ENCODE measurements at regions not wholly inside any gene's neighbourhood (a gene's known extent, or its start where the extent isn't known, plus 50 kb on each side); places are given as distances from the start of the nearest gene placed in this dataset.

- ATAC-seq (replicated peaks in 6 of 8), result no peak
- WGBS, 10 experiments, result 11 to 88% (median 85%) methylated on average over 1 to 7 of the region's 7 CpGs; no CpG with 5 or more reads in 1 of the 10 experiments
- H3K4me3 ChIP-seq, result no peak overlapping the region
- in situ Hi-C loops (cut with MboI; ENCODE audit: low pct_unique_long_range_greater_than_20kb in 2 of 9, low sequenced_read_pairs in 9 of 9, unreplicated experiment in 9 of 9), result loop anchor here in 1 of 9 experiments (25.0 kb wide), 1 partner anchor 411 kb away; no protein-coding TSS in a partner anchor
- no peaks in the 10 kb centered on the region for H3K4me1 ChIP-seq (replicated peaks in 1 of 2)
- no peak overlapping the region for H3K27ac ChIP-seq
Measured at GRCh38 chr1:232201024-232201423, 428.9 kb downstream of the SIPA1L2 start.

DNA sequence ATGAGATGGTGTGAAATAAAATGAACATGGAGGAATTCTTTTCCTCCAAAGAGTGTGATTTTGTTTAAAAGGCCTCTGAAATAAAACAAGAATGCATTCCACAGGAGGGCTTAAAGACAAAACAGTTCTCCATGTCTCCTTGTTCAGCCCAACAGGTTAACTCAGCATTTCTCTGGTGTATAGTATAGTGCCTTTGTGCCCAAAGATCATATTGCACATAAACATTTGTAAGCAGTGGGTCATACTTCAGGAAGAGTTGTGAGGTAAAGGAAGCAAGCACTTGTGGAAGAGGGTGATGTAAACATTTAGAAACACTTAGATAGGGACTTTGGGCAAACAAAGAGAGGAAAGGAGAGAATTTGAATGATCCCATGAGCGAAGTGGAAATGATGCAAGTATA, 433.9 kb downstream of the SIPA1L2 start:
- WGBS, 10 experiments, result 80 to 100% (median 88%) methylated on average over 1 of the region's 1 CpG; no CpG with 5 or more reads in 2 of the 10 experiments
- in situ Hi-C loops (cut with MboI; ENCODE audit: low pct_unique_long_range_greater_than_20kb in 2 of 9, low sequenced_read_pairs in 9 of 9, unreplicated experiment in 9 of 9), result no loop called here
- no peak for ATAC-seq (replicated peaks in 6 of 8)

GRCh38 chr1:232194424-232194823, 435.5 kb downstream of the SIPA1L2 start:
- ATAC-seq (replicated peaks in 6 of 8), result peak in 3 of 8 experiments; percentile 93 to 99 (median 97)
- in situ Hi-C loops (cut with MboI; ENCODE audit: low pct_unique_long_range_greater_than_20kb in 2 of 9, low sequenced_read_pairs in 9 of 9, unreplicated experiment in 9 of 9), result no loop called here
- 0 to 100% (median 83%) methylated on average over 1 of the region's 1 CpG; no CpG with 5 or more reads in 5 of the 10 experiments for WGBS, 10 experiments
- Histone ChIP-seq H3K4me3 (no peak overlapping the region), H3K27ac (no peak overlapping the region), H3K4me1 (replicated peaks in 1 of 2) (no peaks in the 10 kb centered on the region)

More for the DNA sequence above, 433.9 kb downstream of the SIPA1L2 start:
- H3K27ac ChIP-seq, result no peak overlapping the region
- no peak overlapping the region for H3K4me3 ChIP-seq
- H3K4me1 ChIP-seq (replicated peaks in 1 of 2), result no peaks in the 10 kb centered on the region

- in situ Hi-C loops (cut with MboI; ENCODE audit: low pct_unique_long_range_greater_than_20kb in 2 of 9, low sequenced_read_pairs in 9 of 9, unreplicated experiment in 9 of 9), result no loop called here
- Histone ChIP-seq H3K4me3 (no peak overlapping the region), H3K27ac (no peak overlapping the region), H3K4me1 (replicated peaks in 1 of 2) (peaks cover 0 to 2% of the 10 kb centered on the region in 2 donors)
- ATAC-seq (replicated peaks in 6 of 8), result no peak
Measured at GRCh38 chr1:232193451-232193783, 436.5 kb downstream of the SIPA1L2 start.

DNA sequence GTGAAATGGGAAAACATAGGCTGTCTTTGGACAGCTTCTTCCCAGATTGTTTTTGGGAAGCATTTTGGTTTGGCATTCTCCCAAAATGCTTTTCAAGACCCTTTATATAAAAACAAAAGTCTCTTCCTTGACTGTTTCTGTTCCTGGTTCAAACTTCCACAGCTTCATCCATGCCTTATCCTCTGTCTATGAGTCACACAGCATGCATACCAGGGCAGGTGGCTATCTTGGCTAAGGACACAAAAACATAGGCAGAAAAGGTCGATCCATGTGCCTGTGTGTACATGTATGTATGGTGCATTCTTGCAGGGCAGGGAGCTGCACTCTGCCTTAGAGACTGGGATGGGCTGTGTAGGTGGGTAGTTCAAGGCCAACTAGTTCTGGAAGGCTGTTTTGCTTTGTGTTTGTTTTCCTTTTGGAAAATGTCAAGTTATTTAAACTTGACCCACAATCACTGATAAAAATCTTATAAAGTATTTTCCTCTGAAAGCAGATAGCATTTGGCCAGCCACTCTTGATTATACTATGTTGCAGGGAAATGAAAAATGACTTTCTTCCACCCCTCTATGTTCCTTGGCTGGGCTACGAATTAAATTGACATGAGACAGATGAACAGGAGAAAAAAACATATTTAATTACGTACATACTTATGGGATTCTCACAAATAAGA, 437.0 kb downstream of the SIPA1L2 start:
- Histone ChIP-seq H3K4me3 (no peak overlapping the region), H3K27ac (no peak overlapping the region), H3K4me1 (replicated peaks in 1 of 2) (peaks cover 0 to 3% of the 10 kb centered on the region in 2 donors)
- in situ Hi-C loops (cut with MboI; ENCODE audit: low pct_unique_long_range_greater_than_20kb in 2 of 9, low sequenced_read_pairs in 9 of 9, unreplicated experiment in 9 of 9), result no loop called here
- ATAC-seq (replicated peaks in 6 of 8), result peak in 1 of 8 experiments; percentile 61
- 33 to 100% (median 56%) methylated on average over 1 to 3 of the region's 3 CpGs for WGBS, 10 experiments

- Histone ChIP-seq H3K4me1 (replicated peaks in 1 of 2) (peaks cover 0 to 3% of the 10 kb centered on the region in 2 donors), H3K27ac (no peak overlapping the region), H3K4me3 (no peak overlapping the region)
- WGBS, 10 experiments, result 87% methylated on average over 3 to 4 of the region's 6 CpGs; no CpG with 5 or more reads in 8 of the 10 experiments
- no peak for ATAC-seq (replicated peaks in 6 of 8)
- in situ Hi-C loops (cut with MboI; ENCODE audit: low pct_unique_long_range_greater_than_20kb in 2 of 9, low sequenced_read_pairs in 9 of 9, unreplicated experiment in 9 of 9), result no loop called here
Measured at GRCh38 chr1:232191560-232191959, 438.4 kb downstream of the SIPA1L2 start.

DNA sequence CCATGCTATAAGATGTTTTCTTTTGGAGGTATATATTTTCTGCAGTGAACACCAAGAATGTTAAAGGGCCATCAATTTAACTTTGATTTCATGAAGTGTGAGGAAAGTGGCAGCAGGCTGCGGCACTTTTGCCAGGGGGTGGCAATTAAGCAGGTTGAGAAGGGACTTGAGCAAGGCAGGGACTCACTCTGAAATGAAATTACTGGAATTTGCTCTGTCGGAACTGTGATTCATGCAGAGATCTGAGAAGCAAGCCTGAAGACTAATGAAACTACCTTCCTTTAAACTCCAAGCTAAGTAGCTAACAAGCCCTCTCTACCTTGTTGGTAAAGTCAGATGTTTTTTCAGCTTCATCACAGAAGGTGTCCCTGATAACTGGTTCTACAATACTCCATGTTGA, 441.6 kb downstream of the SIPA1L2 start:
- H3K27ac ChIP-seq, result no peak overlapping the region
- in situ Hi-C loops (cut with MboI; ENCODE audit: low pct_unique_long_range_greater_than_20kb in 2 of 9, low sequenced_read_pairs in 9 of 9, unreplicated experiment in 9 of 9), result no loop called here
- WGBS, 10 experiments, result 45 to 100% (median 95%) methylated on average over 1 to 2 of the region's 2 CpGs; no CpG with 5 or more reads in 1 of the 10 experiments
- no peak overlapping the region for H3K4me3 ChIP-seq
- peaks cover 0 to 3% of the 10 kb centered on the region in 2 donors for H3K4me1 ChIP-seq (replicated peaks in 1 of 2)
- ATAC-seq (replicated peaks in 6 of 8), result peak in 1 of 8 experiments; percentile 25

DNA sequence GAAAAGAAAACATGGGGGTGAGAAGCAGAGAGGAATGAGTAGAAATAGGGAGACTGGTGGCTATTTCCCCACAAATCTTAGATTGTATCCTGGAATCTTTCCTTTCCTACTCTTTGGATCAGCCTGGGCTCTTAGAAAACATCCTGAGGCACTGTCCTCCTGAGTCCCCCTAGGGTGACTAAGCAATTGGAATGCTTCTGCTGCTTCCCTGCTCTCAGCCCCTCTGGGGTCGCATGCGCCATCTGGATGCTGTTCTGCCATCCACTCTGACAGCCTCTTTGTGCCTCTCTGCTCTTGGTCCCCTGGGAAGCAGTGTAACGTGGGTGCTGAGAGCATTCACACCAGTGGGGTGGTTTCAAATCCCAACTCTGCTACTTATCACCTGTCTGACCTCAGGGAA, 443.0 kb downstream of the SIPA1L2 start:
- Histone ChIP-seq H3K4me3 (no peak overlapping the region), H3K27ac (no peak overlapping the region), H3K4me1 (replicated peaks in 1 of 2) (peaks cover 0 to 3% of the 10 kb centered on the region in 2 donors)
- 11 to 86% (median 60%) methylated on average over 1 to 3 of the region's 3 CpGs; no CpG with 5 or more reads in 5 of the 10 experiments for WGBS, 10 experiments
- ATAC-seq (replicated peaks in 6 of 8), result peak in 6 of 8 experiments; percentile 38 to 85 (median 72)
- in situ Hi-C loops (cut with MboI; ENCODE audit: low pct_unique_long_range_greater_than_20kb in 2 of 9, low sequenced_read_pairs in 9 of 9, unreplicated experiment in 9 of 9), result no loop called here

- in situ Hi-C loops (cut with MboI; ENCODE audit: low pct_unique_long_range_greater_than_20kb in 2 of 9, low sequenced_read_pairs in 9 of 9, unreplicated experiment in 9 of 9), result no loop called here
- WGBS, 10 experiments, result 53 to 100% (median 95%) methylated on average over 1 to 16 of the region's 18 CpGs
- Histone ChIP-seq H3K27ac (no peak overlapping the region), H3K4me1 (replicated peaks in 1 of 2) (peaks cover 12 to 13% of the 10 kb centered on the region in 2 donors), H3K4me3 (no peak overlapping the region)
- no peak for ATAC-seq (replicated peaks in 6 of 8)
Measured at GRCh38 chr1:232184561-232185530, 445.1 kb downstream of the SIPA1L2 start.

DNA sequence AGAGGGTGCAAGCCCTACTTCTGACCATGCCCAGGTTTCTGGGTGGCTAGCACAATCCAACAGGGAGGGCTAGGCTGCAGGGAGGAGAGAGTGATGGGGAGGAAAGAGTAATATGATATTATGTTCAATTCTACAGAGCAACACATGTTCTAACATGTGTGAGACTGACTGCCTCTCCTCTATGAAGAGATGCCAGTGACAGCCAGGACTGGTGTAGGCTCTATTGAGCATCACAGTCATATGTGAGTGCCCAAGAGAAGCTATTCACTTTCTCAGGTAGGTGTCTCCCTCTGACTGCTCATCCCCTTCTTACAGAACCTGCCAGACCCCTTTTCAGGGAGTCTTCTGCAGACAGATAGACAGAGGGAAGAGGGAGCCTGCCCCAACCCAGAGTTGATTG, 446.1 kb downstream of the SIPA1L2 start:
- no peak overlapping the region for H3K4me3 ChIP-seq
- no peak overlapping the region for H3K27ac ChIP-seq
- in situ Hi-C loops (cut with MboI; ENCODE audit: low pct_unique_long_range_greater_than_20kb in 2 of 9, low sequenced_read_pairs in 9 of 9, unreplicated experiment in 9 of 9), result no loop called here
- peaks cover 15 to 16% of the 10 kb centered on the region in 2 donors for H3K4me1 ChIP-seq (replicated peaks in 1 of 2)
- ATAC-seq (replicated peaks in 6 of 8), result no peak

- Histone ChIP-seq H3K4me3 (no peak overlapping the region), H3K27ac (no peak overlapping the region), H3K4me1 (replicated peaks in 1 of 2) (peaks cover 14 to 15% of the 10 kb centered on the region in 2 donors)
- 38 to 87% (median 73%) methylated on average over 2 to 7 of the region's 8 CpGs; no CpG with 5 or more reads in 1 of the 10 experiments for WGBS, 10 experiments
- ATAC-seq (replicated peaks in 6 of 8), result no peak
- in situ Hi-C loops (cut with MboI; ENCODE audit: low pct_unique_long_range_greater_than_20kb in 2 of 9, low sequenced_read_pairs in 9 of 9, unreplicated experiment in 9 of 9), result no loop called here
Measured at GRCh38 chr1:232183266-232183800, 446.6 kb downstream of the SIPA1L2 start.

DNA sequence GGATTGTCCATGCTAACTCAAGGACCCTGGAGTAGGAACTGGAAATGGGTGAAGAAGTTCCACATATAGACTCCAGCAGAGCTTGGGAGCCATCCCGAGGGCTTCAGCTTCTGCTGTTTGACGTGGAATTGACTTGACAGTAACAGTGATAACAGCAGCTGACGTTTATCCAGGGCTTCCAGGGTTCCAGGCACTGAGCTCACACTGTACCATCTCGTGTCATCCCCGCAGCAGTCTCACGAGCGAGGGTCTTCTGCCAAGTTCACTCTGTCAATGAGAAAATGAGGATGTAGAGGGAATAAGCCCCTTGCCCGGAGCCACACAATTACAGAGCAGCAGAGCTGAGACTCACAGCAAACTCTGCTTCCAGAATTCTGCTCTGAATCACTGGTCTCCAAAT, 447.7 kb downstream of the SIPA1L2 start:
- WGBS, 10 experiments, result 34 to 91% (median 68%) methylated on average over 1 to 8 of the region's 8 CpGs; no CpG with 5 or more reads in 1 of the 10 experiments
- ATAC-seq (replicated peaks in 6 of 8), result no peak
- in situ Hi-C loops (cut with MboI; ENCODE audit: low pct_unique_long_range_greater_than_20kb in 2 of 9, low sequenced_read_pairs in 9 of 9, unreplicated experiment in 9 of 9), result no loop called here
- Histone ChIP-seq H3K27ac (no peak overlapping the region), H3K4me3 (no peak overlapping the region), H3K4me1 (replicated peaks in 1 of 2) (peaks cover 14 to 15% of the 10 kb centered on the region in 2 donors)

GRCh38 chr1:232180779-232181136, 449.2 kb downstream of the SIPA1L2 start:
- Histone ChIP-seq H3K27ac (no peak overlapping the region), H3K4me3 (no peak overlapping the region), H3K4me1 (replicated peaks in 1 of 2) (peaks cover 15% of the 10 kb centered on the region in 2 donors)
- peak in 4 of 8 experiments; percentile 15 to 53 (median 48) for ATAC-seq (replicated peaks in 6 of 8)
- 61 to 100% (median 94%) methylated on average over 2 to 3 of the region's 3 CpGs; no CpG with 5 or more reads in 3 of the 10 experiments for WGBS, 10 experiments
- in situ Hi-C loops (cut with MboI; ENCODE audit: low pct_unique_long_range_greater_than_20kb in 2 of 9, low sequenced_read_pairs in 9 of 9, unreplicated experiment in 9 of 9), result no loop called here

All from motor neuron (in vitro differentiated cells).